ENCODE measurements at regions not wholly inside any gene's neighbourhood (a gene's known extent, or its start where the extent isn't known, plus 50 kb on each side); places are given as distances from the start of the nearest gene placed in this dataset.
A peak's percentile ranks its signal among the peaks of the same experiment; 100 is the strongest.

- no peak overlapping the region for H3K27ac ChIP-seq (ENCODE audit: low read depth in 1 of 3, low read length in 2 of 3)
- H3K4me3 ChIP-seq (ENCODE audit: low read depth in 1 of 3, low read length in 3 of 3), result no peak overlapping the region
- H3K4me1 ChIP-seq (ENCODE audit: control insufficient read depth in 3 of 3, insufficient read depth in 2 of 3, low read depth in 1 of 3, low read length in 2 of 3), result no peaks in the 10 kb centered on the region
- H3K9me3 ChIP-seq (ENCODE audit: control insufficient read depth in 2 of 2, insufficient read depth in 1 of 2, low read depth in 1 of 2, low read length in 1 of 2), result no peaks in the 10 kb centered on the region
- H3K36me3 ChIP-seq (ENCODE audit: control insufficient read depth in 3 of 3, insufficient read depth in 2 of 3, low read depth in 1 of 3, low read length in 3 of 3), result no peaks in the 10 kb centered on the region
- no peak for DNase-seq
- H3K27me3 ChIP-seq (ENCODE audit: control insufficient read depth in 3 of 3, insufficient read depth in 3 of 3, low read length in 3 of 3), result no peaks in the 10 kb centered on the region
- FAIRE-seq, result no peak
- 89 to 96% (median 93%) methylated on average over 1 of the region's 1 CpG for WGBS, 3 donors
These were observed 86.3 kb downstream of the CCER1 start for GRCh38 chr12:90868626-90869025.

- FAIRE-seq, result no peak
- H3K4me1 ChIP-seq (ENCODE audit: control insufficient read depth in 3 of 3, insufficient read depth in 2 of 3, low read depth in 1 of 3, low read length in 2 of 3), result peaks cover 0 to 3% (median 0%) of the 10 kb centered on the region in 3 donors
- no peak overlapping the region for H3K4me3 ChIP-seq (ENCODE audit: low read depth in 1 of 3, low read length in 3 of 3)
- H3K27me3 ChIP-seq (ENCODE audit: control insufficient read depth in 3 of 3, insufficient read depth in 3 of 3, low read length in 3 of 3), result no peaks in the 10 kb centered on the region
- no peak for DNase-seq
- H3K27ac ChIP-seq (ENCODE audit: low read depth in 1 of 3, low read length in 2 of 3), result no peak overlapping the region
- no peaks in the 10 kb centered on the region for H3K36me3 ChIP-seq (ENCODE audit: control insufficient read depth in 3 of 3, insufficient read depth in 2 of 3, low read depth in 1 of 3, low read length in 3 of 3)
- H3K9me3 ChIP-seq (ENCODE audit: control insufficient read depth in 2 of 2, insufficient read depth in 1 of 2, low read depth in 1 of 2, low read length in 1 of 2), result no peaks in the 10 kb centered on the region
These were observed 95.4 kb downstream of the CCER1 start for GRCh38 chr12:90859591-90859990.

- FAIRE-seq (no peak), DNase-seq (peak; percentile 48 to 60)
- H3K27me3 ChIP-seq (ENCODE audit: control insufficient read depth in 3 of 3, insufficient read depth in 3 of 3, low read length in 3 of 3), result no peaks in the 10 kb centered on the region
- no peak overlapping the region for H3K27ac ChIP-seq (ENCODE audit: low read depth in 1 of 3, low read length in 2 of 3)
- H3K4me1 ChIP-seq (ENCODE audit: control insufficient read depth in 3 of 3, insufficient read depth in 2 of 3, low read depth in 1 of 3, low read length in 2 of 3), result peaks cover 0 to 3% (median 0%) of the 10 kb centered on the region in 3 donors
- H3K36me3 ChIP-seq (ENCODE audit: control insufficient read depth in 3 of 3, insufficient read depth in 2 of 3, low read depth in 1 of 3, low read length in 3 of 3), result no peaks in the 10 kb centered on the region
- H3K9me3 ChIP-seq (ENCODE audit: control insufficient read depth in 2 of 2, insufficient read depth in 1 of 2, low read depth in 1 of 2, low read length in 1 of 2), result no peaks in the 10 kb centered on the region
- WGBS, 3 donors, result 6 to 26% (median 19%) methylated on average over 2 of the region's 2 CpGs
- H3K4me3 ChIP-seq (ENCODE audit: low read depth in 1 of 3, low read length in 3 of 3), result no peak overlapping the region
These were observed 96.7 kb downstream of the CCER1 start for GRCh38 chr12:90858252-90858651.

GRCh38 chr12:90855534-90855933, 99.4 kb downstream of the CCER1 start:
- 73 to 92% (median 89%) methylated on average over 1 of the region's 1 CpG for WGBS, 3 donors
- Histone ChIP-seq H3K27me3 (ENCODE audit: control insufficient read depth in 3 of 3, insufficient read depth in 3 of 3, low read length in 3 of 3) (no peaks in the 10 kb centered on the region), H3K36me3 (ENCODE audit: control insufficient read depth in 3 of 3, insufficient read depth in 2 of 3, low read depth in 1 of 3, low read length in 3 of 3) (no peaks in the 10 kb centered on the region), H3K4me3 (ENCODE audit: low read depth in 1 of 3, low read length in 3 of 3) (no peak overlapping the region), H3K9me3 (ENCODE audit: control insufficient read depth in 2 of 2, insufficient read depth in 1 of 2, low read depth in 1 of 2, low read length in 1 of 2) (no peaks in the 10 kb centered on the region), H3K27ac (ENCODE audit: low read depth in 1 of 3, low read length in 2 of 3) (no peak overlapping the region), H3K4me1 (ENCODE audit: control insufficient read depth in 3 of 3, insufficient read depth in 2 of 3, low read depth in 1 of 3, low read length in 2 of 3) (peaks cover 0 to 3% (median 0%) of the 10 kb centered on the region in 3 donors)
- DNase-seq (no peak), FAIRE-seq (no peak)

GRCh38 chr12:90854136-90854689, 100.8 kb downstream of the CCER1 start:
- Histone ChIP-seq H3K4me1 (ENCODE audit: control insufficient read depth in 3 of 3, insufficient read depth in 2 of 3, low read depth in 1 of 3, low read length in 2 of 3) (peaks cover 0 to 3% (median 0%) of the 10 kb centered on the region in 3 donors), H3K4me3 (ENCODE audit: low read depth in 1 of 3, low read length in 3 of 3) (no peak overlapping the region), H3K9me3 (ENCODE audit: control insufficient read depth in 2 of 2, insufficient read depth in 1 of 2, low read depth in 1 of 2, low read length in 1 of 2) (no peaks in the 10 kb centered on the region), H3K27me3 (ENCODE audit: control insufficient read depth in 3 of 3, insufficient read depth in 3 of 3, low read length in 3 of 3) (no peaks in the 10 kb centered on the region), H3K27ac (ENCODE audit: low read depth in 1 of 3, low read length in 2 of 3) (no peak overlapping the region), H3K36me3 (ENCODE audit: control insufficient read depth in 3 of 3, insufficient read depth in 2 of 3, low read depth in 1 of 3, low read length in 3 of 3) (no peaks in the 10 kb centered on the region)
- WGBS, 3 donors, result 9 to 28% (median 17%) methylated on average over 8 of the region's 8 CpGs
- no peak for FAIRE-seq
- DNase-seq, result peak; percentile 41 to 43

GRCh38 chr12:90851800-90852718, 102.9 kb downstream of the CCER1 start:
- DNase-seq (no peak), FAIRE-seq (no peak)
- Histone ChIP-seq H3K27me3 (ENCODE audit: control insufficient read depth in 3 of 3, insufficient read depth in 3 of 3, low read length in 3 of 3) (no peaks in the 10 kb centered on the region), H3K36me3 (ENCODE audit: control insufficient read depth in 3 of 3, insufficient read depth in 2 of 3, low read depth in 1 of 3, low read length in 3 of 3) (no peaks in the 10 kb centered on the region), H3K27ac (ENCODE audit: low read depth in 1 of 3, low read length in 2 of 3) (no peak overlapping the region), H3K4me1 (ENCODE audit: control insufficient read depth in 3 of 3, insufficient read depth in 2 of 3, low read depth in 1 of 3, low read length in 2 of 3) (no peaks in the 10 kb centered on the region), H3K9me3 (ENCODE audit: control insufficient read depth in 2 of 2, insufficient read depth in 1 of 2, low read depth in 1 of 2, low read length in 1 of 2) (no peaks in the 10 kb centered on the region), H3K4me3 (ENCODE audit: low read depth in 1 of 3, low read length in 3 of 3) (no peak overlapping the region)
- WGBS, 3 donors, result 21 to 59% (median 24%) methylated on average over 2 of the region's 2 CpGs

GRCh38 chr12:90842477-90842876, 112.5 kb downstream of the CCER1 start:
- Histone ChIP-seq H3K36me3 (ENCODE audit: control insufficient read depth in 3 of 3, insufficient read depth in 2 of 3, low read depth in 1 of 3, low read length in 3 of 3) (no peaks in the 10 kb centered on the region), H3K9me3 (ENCODE audit: control insufficient read depth in 2 of 2, insufficient read depth in 1 of 2, low read depth in 1 of 2, low read length in 1 of 2) (no peaks in the 10 kb centered on the region), H3K4me3 (ENCODE audit: low read depth in 1 of 3, low read length in 3 of 3) (no peak overlapping the region), H3K27ac (ENCODE audit: low read depth in 1 of 3, low read length in 2 of 3) (no peak overlapping the region), H3K27me3 (ENCODE audit: control insufficient read depth in 3 of 3, insufficient read depth in 3 of 3, low read length in 3 of 3) (no peaks in the 10 kb centered on the region), H3K4me1 (ENCODE audit: control insufficient read depth in 3 of 3, insufficient read depth in 2 of 3, low read depth in 1 of 3, low read length in 2 of 3) (no peaks in the 10 kb centered on the region)
- 58 to 65% (median 60%) methylated on average over 4 of the region's 4 CpGs for WGBS, 3 donors
- FAIRE-seq (no peak), DNase-seq (no peak)

- Histone ChIP-seq H3K9me3 (ENCODE audit: control insufficient read depth in 2 of 2, insufficient read depth in 1 of 2, low read depth in 1 of 2, low read length in 1 of 2) (no peaks in the 10 kb centered on the region), H3K27me3 (ENCODE audit: control insufficient read depth in 3 of 3, insufficient read depth in 3 of 3, low read length in 3 of 3) (no peaks in the 10 kb centered on the region), H3K27ac (ENCODE audit: low read depth in 1 of 3, low read length in 2 of 3) (no peak overlapping the region), H3K36me3 (ENCODE audit: control insufficient read depth in 3 of 3, insufficient read depth in 2 of 3, low read depth in 1 of 3, low read length in 3 of 3) (no peaks in the 10 kb centered on the region), H3K4me1 (ENCODE audit: control insufficient read depth in 3 of 3, insufficient read depth in 2 of 3, low read depth in 1 of 3, low read length in 2 of 3) (no peaks in the 10 kb centered on the region), H3K4me3 (ENCODE audit: low read depth in 1 of 3, low read length in 3 of 3) (no peak overlapping the region)
- DNase-seq (no peak), FAIRE-seq (no peak)
These were observed 113.6 kb downstream of the CCER1 start for GRCh38 chr12:90841336-90841735.
